ENCODE measurements at regions not wholly inside any gene's neighbourhood (a gene's known extent, or its start where the extent isn't known, plus 50 kb on each side); places are given as distances from the start of the nearest gene placed in this dataset.

- DNase-seq: no peak
Observed at GRCh38 chr16:63577891-63578290, 1541.7 kb upstream of the CDH8 start.

- no peak for DNase-seq
Observed at GRCh38 chr16:63575041-63575440, 1538.8 kb upstream of the CDH8 start.

- DNase-seq: no peak
Observed at GRCh38 chr16:63568164-63568563, 1531.9 kb upstream of the CDH8 start.

- DNase-seq: no peak
Observed at GRCh38 chr16:63563819-63564505, 1527.7 kb upstream of the CDH8 start.

GRCh38 chr16:63553980-63554379 is 1517.7 kb upstream of the CDH8 start:
- no peak for DNase-seq

- DNase-seq: no peak
Observed at GRCh38 chr16:63539276-63539675, 1503.0 kb upstream of the CDH8 start.

GRCh38 chr16:63530974-63531373 is 1494.7 kb upstream of the CDH8 start:
- no peak for DNase-seq

GRCh38 chr16:63530208-63530607 is 1494.0 kb upstream of the CDH8 start:
- DNase-seq: no peak

- DNase-seq: no peak
Observed at GRCh38 chr16:63527404-63527803, 1491.2 kb upstream of the CDH8 start.

- DNase-seq: no peak
Observed at GRCh38 chr16:63516394-63516793, 1480.2 kb upstream of the CDH8 start.

GRCh38 chr16:63512910-63513309 is 1476.7 kb upstream of the CDH8 start:
- no peak for DNase-seq

- DNase-seq: no peak
Observed at GRCh38 chr16:63497408-63497807, 1461.2 kb upstream of the CDH8 start.

- no peak for DNase-seq
Observed at GRCh38 chr16:63496282-63496681, 1460.0 kb upstream of the CDH8 start.

GRCh38 chr16:63488955-63489354 is 1452.7 kb upstream of the CDH8 start:
- DNase-seq: no peak

GRCh38 chr16:63481060-63481459 is 1444.8 kb upstream of the CDH8 start:
- no peak for DNase-seq

- no peak for DNase-seq
Observed at GRCh38 chr16:63473725-63474124, 1437.5 kb upstream of the CDH8 start.

GRCh38 chr16:63467513-63467912 is 1431.3 kb upstream of the CDH8 start:
- DNase-seq: no peak

- no peak for DNase-seq
Observed at GRCh38 chr16:63462316-63462715, 1426.1 kb upstream of the CDH8 start.

- no peak for DNase-seq
Observed at GRCh38 chr16:63461248-63461841, 1425.1 kb upstream of the CDH8 start.

GRCh38 chr16:63458846-63459245 is 1422.6 kb upstream of the CDH8 start:
- no peak for DNase-seq

- DNase-seq: no peak
Observed at GRCh38 chr16:63457869-63458268, 1421.6 kb upstream of the CDH8 start.

GRCh38 chr16:63453261-63453660 is 1417.0 kb upstream of the CDH8 start:
- no peak for DNase-seq

GRCh38 chr16:63447121-63447520 is 1410.9 kb upstream of the CDH8 start:
- no peak for DNase-seq

- no peak for DNase-seq
Observed at GRCh38 chr16:63442246-63442645, 1406.0 kb upstream of the CDH8 start.

GRCh38 chr16:63426275-63426870 is 1390.1 kb upstream of the CDH8 start:
- DNase-seq: no peak
